ENCODE measurements at regions not wholly inside any gene's neighbourhood (a gene's known extent, or its start where the extent isn't known, plus 50 kb on each side); places are given as distances from the start of the nearest gene placed in this dataset.

DNA sequence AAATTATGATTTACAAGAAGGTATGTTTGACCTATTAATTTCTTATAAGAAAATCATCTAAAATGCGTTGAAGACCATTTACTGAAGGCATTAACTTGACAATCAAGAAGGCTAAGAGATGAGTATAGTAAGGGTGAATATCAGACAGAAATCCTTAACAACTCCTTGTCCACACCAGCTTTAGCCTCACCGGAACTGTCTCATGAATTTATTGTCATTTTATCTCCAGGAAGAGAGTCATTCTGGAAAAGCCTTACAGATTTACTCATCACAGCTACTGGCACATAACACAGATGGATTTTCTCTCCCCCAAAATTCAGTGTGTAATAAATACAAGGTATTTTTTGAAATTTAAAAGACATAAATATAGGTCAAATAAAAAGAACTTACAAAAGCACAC lies 129.4 kb upstream of the LSM8 start:
- TF ChIP-seq, protein P1, sequence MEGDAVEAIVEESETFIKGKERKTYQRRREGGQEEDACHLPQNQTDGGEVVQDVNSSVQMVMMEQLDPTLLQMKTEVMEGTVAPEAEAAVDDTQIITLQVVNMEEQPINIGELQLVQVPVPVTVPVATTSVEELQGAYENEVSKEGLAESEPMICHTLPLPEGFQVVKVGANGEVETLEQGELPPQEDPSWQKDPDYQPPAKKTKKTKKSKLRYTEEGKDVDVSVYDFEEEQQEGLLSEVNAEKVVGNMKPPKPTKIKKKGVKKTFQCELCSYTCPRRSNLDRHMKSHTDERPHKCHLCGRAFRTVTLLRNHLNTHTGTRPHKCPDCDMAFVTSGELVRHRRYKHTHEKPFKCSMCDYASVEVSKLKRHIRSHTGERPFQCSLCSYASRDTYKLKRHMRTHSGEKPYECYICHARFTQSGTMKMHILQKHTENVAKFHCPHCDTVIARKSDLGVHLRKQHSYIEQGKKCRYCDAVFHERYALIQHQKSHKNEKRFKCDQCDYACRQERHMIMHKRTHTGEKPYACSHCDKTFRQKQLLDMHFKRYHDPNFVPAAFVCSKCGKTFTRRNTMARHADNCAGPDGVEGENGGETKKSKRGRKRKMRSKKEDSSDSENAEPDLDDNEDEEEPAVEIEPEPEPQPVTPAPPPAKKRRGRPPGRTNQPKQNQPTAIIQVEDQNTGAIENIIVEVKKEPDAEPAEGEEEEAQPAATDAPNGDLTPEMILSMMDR (conservative IDR thresholded peaks at IDR 0.05) = no peak
- no peak for TF ChIP-seq EZH2 (IDR thresholded peaks at IDR 0.05; ENCODE audit: low read depth)
